IMR-90 (cell line): ENCODE measurements at regions not wholly inside any gene's neighbourhood (a gene's known extent, or its start where the extent isn't known, plus 50 kb on each side); places are given as distances from the start of the nearest gene placed in this dataset.
"Not testable (repeated sequence)": the region's sequence is repeated elsewhere in the genome, so short reads cannot be mapped to it uniquely, and the experiment has no call there.

ENCODE experiments used
- ATAC-seq: fragments of 200-7000 bp; cut with Tn5 transposase; 2 replicates; pipeline ENCODE4 v1.9.1; 2020; ENCODE audit warnings: low read depth, mild to moderate bottlenecking, moderate library complexity
- BruUV-seq: library from RNA; stranded (reverse); fragments of 400-500 nt; replicated peaks from 2 replicates; lab custom pipeline; 2021; lab: Mats Ljungman, UMichigan
- CTCF ChIA-PET: fragments of 300-600 bp; formaldehyde crosslinking; extraction: SDS; loops from one replicate; lab custom pipeline; 2021; ENCODE audit warnings: antibody characterized with exemption; lab: Yijun Ruan, JAX
- POLR2A ChIA-PET: fragments of 300-600 bp; sonication (Branson Sonifier 250); formaldehyde crosslinking; loops from one replicate; lab custom pipeline; 2022; ENCODE audit warnings: antibody characterized with exemption; ENCODE audit not compliant: unreplicated experiment; lab: Charles Lee
- DNase-seq: peaks from one replicate; pipeline ENCODE4 v3.0.0; 2013
- H2AFZ ChIP-seq: replicated peaks from 2 replicates; pipeline ENCODE3; 2013; ENCODE audit warnings: low read length, mild to moderate bottlenecking; ENCODE audit not compliant: poor library complexity
- H2AK5ac ChIP-seq: 2 replicates; pipeline ENCODE4 v1.6.1; 2013; ENCODE audit warnings: low read depth, low read length, inconsistent platforms
- H2AK9ac ChIP-seq: replicated peaks from 2 replicates; pipeline ENCODE3; 2013; ENCODE audit warnings: mild to moderate bottlenecking, low read depth, low read length, moderate library complexity; ENCODE audit not compliant: poor library complexity
- H2BK120ac ChIP-seq: 2 replicates; pipeline ENCODE4 v1.6.1; 2013; ENCODE audit warnings: low read depth, low read length, inconsistent platforms
- H2BK15ac ChIP-seq: 3 replicates; pipeline ENCODE4 v1.6.1; 2013; ENCODE audit warnings: low read depth, low read length, inconsistent platforms
- H2BK20ac ChIP-seq: 2 replicates; pipeline ENCODE4 v1.6.1; 2013; ENCODE audit warnings: low read depth, mild to moderate bottlenecking, inconsistent platforms, low read length, moderate library complexity
- H2BK5ac ChIP-seq: 2 replicates; pipeline ENCODE4 v1.6.1; 2013; ENCODE audit warnings: mild to moderate bottlenecking, low read depth, low read length, inconsistent platforms; ENCODE audit not compliant: poor library complexity, severe bottlenecking
- H3K14ac ChIP-seq: replicated peaks from 2 replicates; pipeline ENCODE4 v1.6.1; 2013; ENCODE audit warnings: low read depth, low read length, inconsistent platforms
- H3K18ac ChIP-seq: 2 replicates; pipeline ENCODE4 v1.6.1; 2013; ENCODE audit warnings: low read depth, low read length, control low read depth
- H3K23ac ChIP-seq: 2 replicates; pipeline ENCODE4 v1.6.1; 2013; ENCODE audit warnings: low read depth, low read length, inconsistent platforms
- H3K27ac ChIP-seq: 2 replicates; pipeline ENCODE4 v1.5.1; 2013; ENCODE audit warnings: mild to moderate bottlenecking, control low read depth, low read length; ENCODE audit not compliant: insufficient read depth
- H3K27me3 ChIP-seq: 2 replicates; pipeline ENCODE4 v1.6.1; 2013; ENCODE audit warnings: low read length; ENCODE audit not compliant: control insufficient read depth, insufficient read depth
- H3K36me3 ChIP-seq: 2 replicates; pipeline ENCODE4 v1.6.1; 2013; ENCODE audit warnings: low read length, mixed read lengths; ENCODE audit not compliant: control insufficient read depth, insufficient read depth
- H3K4ac ChIP-seq: 2 replicates; pipeline ENCODE4 v1.6.1; 2013; ENCODE audit warnings: low read depth, low read length, inconsistent platforms
- H3K4me1 ChIP-seq: 2 replicates; pipeline ENCODE4 v1.6.1; 2013; ENCODE audit warnings: low read length, mixed read lengths; ENCODE audit not compliant: control insufficient read depth, insufficient read depth
- H3K4me2 ChIP-seq: 2 replicates; pipeline ENCODE4 v1.6.1; 2013; ENCODE audit warnings: low read depth, mild to moderate bottlenecking, control low read depth, low read length, moderate library complexity
- H3K4me3 ChIP-seq: 2 replicates; pipeline ENCODE4 v1.5.1; 2013; ENCODE audit warnings: low read depth, mild to moderate bottlenecking, control low read depth, low read length, moderate library complexity; ENCODE audit not compliant: insufficient read depth
- H3K56ac ChIP-seq: 2 replicates; pipeline ENCODE4 v1.6.1; 2013; ENCODE audit warnings: low read length, inconsistent platforms; ENCODE audit not compliant: insufficient read depth; ENCODE audit errors: extremely low read depth
- H3K79me1 ChIP-seq, 2 experiments: 2 replicates each; pipeline ENCODE4 v1.6.1; 2013; ENCODE audit warnings: low read length in 2 of 2, inconsistent platforms in 1 of 2, low read depth in 1 of 2
- H3K9ac ChIP-seq: 2 replicates; pipeline ENCODE4 v1.6.1; 2013; ENCODE audit warnings: low read depth, low read length, control low read depth
- H3K9me1 ChIP-seq: 2 replicates; pipeline ENCODE4 v1.6.1; 2013; ENCODE audit warnings: low read length, inconsistent platforms; ENCODE audit not compliant: insufficient read depth
- H3K9me3 ChIP-seq: 2 replicates; pipeline ENCODE4 v1.6.1; 2013; ENCODE audit warnings: low read length; ENCODE audit not compliant: control insufficient read depth, insufficient read depth
- H4K20me1 ChIP-seq: 2 replicates; pipeline ENCODE4 v1.6.1; 2013; ENCODE audit warnings: low read length, inconsistent platforms; ENCODE audit not compliant: insufficient read depth
- H4K5ac ChIP-seq: 2 replicates; pipeline ENCODE4 v1.6.1; 2013; ENCODE audit warnings: mild to moderate bottlenecking, low read depth, low read length, control low read depth
- H4K8ac ChIP-seq, 2 experiments: 2 replicates each; pipeline ENCODE4 v1.6.1; 2013; ENCODE audit warnings: low read depth in 2 of 2, low read length in 2 of 2, control low read depth in 1 of 2, inconsistent platforms in 1 of 2
- H4K91ac ChIP-seq: 2 replicates; pipeline ENCODE4 v1.6.1; 2013; ENCODE audit warnings: low read depth, low read length, inconsistent platforms; ENCODE audit not compliant: insufficient read depth
- WGBS, 2 experiments: methylation state at CpG; one replicate each; pipeline versions ENCODE4 v1.1.5 to v1.1.7; 2013; ENCODE audit warnings: missing lambda C conversion rate in 2 of 2; ENCODE audit not compliant: insufficient read length in 1 of 2; ENCODE audit errors: extremely low coverage in 2 of 2; 5-methylcytosine and 5-hydroxymethylcytosine counted together
- dilution Hi-C: fragments of 300-500 bp; cut with HindIII; formaldehyde crosslinking; loops from one replicate; pipeline ENCODE4 v1.14.3; 2018; ENCODE audit warnings: low sequenced_read_pairs; ENCODE audit not compliant: unreplicated experiment
- in situ Hi-C: fragments of 300-500 bp; cut with MboI; formaldehyde crosslinking; loops from 3 replicates; pipeline ENCODE4 v1.14.3; 2019; ENCODE audit warnings: low sequenced_read_pairs, inconsistent platforms, mixed read lengths
- intact Hi-C: fragments of 100-400 bp; cut with micrococcal nuclease; formaldehyde crosslinking; loops from 2 replicates; pipeline ENCODE4 v1.10.0; 2022

DNA sequence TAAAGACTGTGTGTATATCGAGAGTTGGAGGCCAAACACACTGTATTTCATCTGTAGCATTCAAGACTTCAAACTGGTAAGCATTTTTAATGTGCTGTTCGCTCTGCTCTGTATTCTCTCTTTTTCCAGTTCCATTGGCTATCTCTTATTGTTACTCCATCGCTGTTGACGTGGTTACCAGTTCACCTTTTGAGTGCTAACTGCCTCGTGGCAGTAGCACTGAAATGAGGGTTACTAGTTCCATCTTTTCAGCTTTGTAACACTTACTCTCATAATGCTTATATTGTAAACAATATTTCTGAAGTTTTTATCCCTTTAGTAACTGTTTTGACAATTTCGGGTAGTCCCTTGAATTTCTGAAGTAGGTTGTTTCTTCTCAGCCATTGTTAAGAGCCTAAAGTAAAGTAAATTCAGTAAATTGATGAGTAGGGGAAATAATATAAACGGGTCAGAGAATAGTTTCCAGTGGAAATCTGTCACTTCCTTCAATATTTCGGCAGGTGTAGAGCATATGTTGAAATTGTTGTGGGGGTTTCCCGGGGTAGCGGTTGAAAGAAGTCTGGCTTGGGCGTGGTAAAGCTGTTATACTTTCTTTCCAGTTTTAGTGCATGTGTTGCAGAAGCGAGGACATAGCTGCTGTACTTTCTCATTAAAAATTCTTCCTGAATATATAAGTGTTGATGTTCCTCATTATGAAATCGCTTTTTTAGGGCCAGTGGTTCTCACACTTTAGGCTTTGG lies 175.7 kb upstream of the GOLGA6L22 start:
- H3K18ac ChIP-seq, H2AFZ ChIP-seq, H2BK15ac ChIP-seq, BruUV-seq, H2BK120ac ChIP-seq, H3K27ac ChIP-seq, H2BK5ac ChIP-seq, H3K56ac ChIP-seq, H2AK5ac ChIP-seq, dilution Hi-C loops, H3K79me1 ChIP-seq, H3K4me3 ChIP-seq, H3K4ac ChIP-seq, H3K9ac ChIP-seq, CTCF ChIA-PET, H3K9me3 ChIP-seq, ATAC-seq, H3K9me1 ChIP-seq, H3K4me1 ChIP-seq, in situ Hi-C loops, DNase-seq, H3K4me2 ChIP-seq, H3K36me3 ChIP-seq, H2BK20ac ChIP-seq, intact Hi-C loops, H4K8ac ChIP-seq, H4K20me1 ChIP-seq, POLR2A ChIA-PET, H2AK9ac ChIP-seq, H3K27me3 ChIP-seq, H4K5ac ChIP-seq, H3K14ac ChIP-seq, H3K23ac ChIP-seq, H4K91ac ChIP-seq: not testable (repeated sequence)
- WGBS, 2 experiments = no CpG with 5 or more reads among the region's 13 CpGs

DNA sequence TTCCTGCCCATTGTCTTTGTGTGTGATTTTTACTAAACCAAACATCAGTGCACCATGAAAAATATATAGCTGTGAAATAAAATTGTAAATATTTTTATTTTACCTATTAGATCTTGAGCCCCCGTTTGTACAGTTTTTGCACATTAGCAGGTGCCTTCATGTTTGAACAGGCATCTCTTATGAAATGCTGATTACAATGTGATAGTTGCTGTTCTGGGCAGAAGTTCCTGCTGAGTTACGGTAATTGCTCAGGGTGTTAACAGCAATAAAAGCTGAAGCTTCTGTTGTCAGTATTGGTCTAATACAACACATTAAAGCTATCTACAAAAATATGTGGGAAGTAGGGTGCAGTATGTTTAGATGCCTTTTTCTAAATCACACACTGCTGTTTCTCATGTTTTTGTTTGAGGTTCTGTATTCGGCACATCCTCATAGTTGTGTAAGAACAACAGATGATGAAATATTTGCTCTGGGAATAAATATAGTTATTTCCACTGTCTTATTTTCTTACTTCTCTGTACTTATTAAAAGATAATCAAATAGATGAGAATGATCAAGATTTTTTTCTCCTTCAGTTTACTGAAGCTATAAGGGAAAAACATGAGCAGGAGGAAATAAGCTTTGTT lies 173.8 kb upstream of the GOLGA6L22 start:
- WGBS, 2 experiments = no CpG with 5 or more reads among the region's 3 CpGs
- H3K18ac ChIP-seq, H3K4me3 ChIP-seq, H2BK20ac ChIP-seq, DNase-seq, H3K79me1 ChIP-seq, H4K8ac ChIP-seq, POLR2A ChIA-PET, H3K9ac ChIP-seq, H3K56ac ChIP-seq, H2AK5ac ChIP-seq, H3K23ac ChIP-seq, H3K4me1 ChIP-seq, H4K5ac ChIP-seq, H2BK120ac ChIP-seq, H2BK15ac ChIP-seq, ATAC-seq, H2BK5ac ChIP-seq, H3K36me3 ChIP-seq, intact Hi-C loops, H3K27me3 ChIP-seq, H2AFZ ChIP-seq, H3K27ac ChIP-seq, H3K9me3 ChIP-seq, H3K14ac ChIP-seq, H4K91ac ChIP-seq, H3K9me1 ChIP-seq, BruUV-seq, dilution Hi-C loops, in situ Hi-C loops, H4K20me1 ChIP-seq, H2AK9ac ChIP-seq, H3K4me2 ChIP-seq, CTCF ChIA-PET, H3K4ac ChIP-seq: not testable (repeated sequence)
